Gastroesophageal sphincter (tissue), 4 donors: ENCODE measurements at regions not wholly inside any gene's neighbourhood (a gene's known extent, or its start where the extent isn't known, plus 50 kb on each side); places are given as distances from the start of the nearest gene placed in this dataset.

Experiments
- ATAC-seq: fragments of 150-250 bp; one replicate; pipeline ENCODE4 v1.9.1; 2016; ENCODE audit warnings: mild to moderate bottlenecking, moderate library complexity
- H3K27ac ChIP-seq, 4 donors: fragments of 200-600 bp; sonication (generic) in 3 of 4; 1 replicate in 3 of 4; 2 replicates in 1 of 4; pipeline ENCODE4 v1.5.1; 2016 to 2019
- H3K27me3 ChIP-seq: fragments of 200-600 bp; sonication (generic); one replicate; pipeline ENCODE4 v1.5.1; 2019
- H3K36me3 ChIP-seq, 2 donors: fragments of 200-600 bp; sonication (generic); one replicate each; pipeline ENCODE4 v1.5.1; 2019; ENCODE audit warnings: control low read depth in 1 of 2
- H3K4me1 ChIP-seq, 3 donors: fragments of 200-600 bp; sonication (generic); 1 replicate in 2 of 3; 2 replicates in 1 of 3; pipeline ENCODE4 v1.5.1; 2016 to 2019; ENCODE audit warnings: control low read depth in 2 of 3
- H3K4me3 ChIP-seq, 2 donors: fragments of 200-600 bp; sonication (generic); one replicate each; pipeline ENCODE4 v1.5.1; 2019; ENCODE audit warnings: mild to moderate bottlenecking in 1 of 2, moderate library complexity in 1 of 2
- H3K9me3 ChIP-seq, 3 donors: fragments of 200-600 bp; sonication (generic); one replicate each; pipeline ENCODE4 v1.5.1; 2017 to 2019; ENCODE audit warnings: control low read depth in 2 of 3
- EP300 ChIP-seq: sonication (generic); formaldehyde crosslinking; IDR thresholded peaks from one replicate; pipeline ENCODE4 v1.6.1; 2017; ENCODE audit warnings: antibody characterized with exemption, mild to moderate bottlenecking
- POLR2A ChIP-seq, 2 donors: fragments of 450-650 bp; IDR thresholded peaks; one replicate each; pipeline ENCODE4 v1.6.1; 2017; ENCODE audit warnings: antibody characterized with exemption in 2 of 2, mild to moderate bottlenecking in 2 of 2, moderate library complexity in 1 of 2
- POLR2AphosphoS5 ChIP-seq: sonication (generic); formaldehyde crosslinking; IDR thresholded peaks from one replicate; pipeline ENCODE4 v1.6.1; 2017; ENCODE audit warnings: antibody characterized with exemption
- WGBS, 2 donors: methylation state at CpG; one replicate each; pipeline ENCODE4 v1.1.5; 2018; ENCODE audit warnings: low coverage in 1 of 2; 5-methylcytosine and 5-hydroxymethylcytosine counted together
- TF ChIP-seq, protein P1 (sequence below), 4 experiments: fragments of 200-600 bp in 2 of 4; fragments of 450-650 bp in 2 of 4; sonication (generic) in 1 of 4; IDR thresholded peaks; one replicate each; pipeline ENCODE4 v1.5.1; 2017 to 2019; ENCODE audit warnings: antibody characterized with exemption in 4 of 4, mild to moderate bottlenecking in 2 of 4, moderate library complexity in 2 of 4

DNA sequence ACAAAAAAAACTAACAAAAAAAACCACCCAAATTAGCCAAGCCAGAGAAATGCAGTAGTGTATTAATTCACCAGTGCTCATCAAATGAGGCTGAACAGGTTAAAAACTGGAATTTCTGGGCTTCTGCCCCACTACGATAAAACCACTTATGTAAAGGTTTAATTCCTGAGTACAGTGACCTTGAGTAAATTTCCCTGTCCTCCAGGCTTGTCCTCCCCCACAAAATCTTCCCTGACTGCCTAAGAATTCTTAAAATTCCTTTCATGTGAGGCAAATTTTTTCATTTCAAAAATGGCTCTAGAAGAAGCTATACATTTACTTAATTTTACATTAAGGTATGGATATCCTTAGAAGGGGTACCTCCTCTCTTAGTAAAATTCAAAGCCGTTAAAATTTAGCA is 80.1 kb upstream of the ID4 start:
- WGBS, 2 donors: 46% methylated on average over 2 of the region's 2 CpGs
- Histone ChIP-seq H3K9me3 (no peaks in the 10 kb centered on the region), H3K27ac (no peak overlapping the region), H3K36me3 (no peaks in the 10 kb centered on the region), H3K4me1 (no peaks in the 10 kb centered on the region), H3K4me3 (no peak overlapping the region), H3K27me3 (no peaks in the 10 kb centered on the region)
- ATAC-seq: no peak
- TF ChIP-seq POLR2A (IDR thresholded peaks at IDR 0.05) (no peak), POLR2AphosphoS5 (no peak), EP300 (no peak)
- TF ChIP-seq, protein P1, sequence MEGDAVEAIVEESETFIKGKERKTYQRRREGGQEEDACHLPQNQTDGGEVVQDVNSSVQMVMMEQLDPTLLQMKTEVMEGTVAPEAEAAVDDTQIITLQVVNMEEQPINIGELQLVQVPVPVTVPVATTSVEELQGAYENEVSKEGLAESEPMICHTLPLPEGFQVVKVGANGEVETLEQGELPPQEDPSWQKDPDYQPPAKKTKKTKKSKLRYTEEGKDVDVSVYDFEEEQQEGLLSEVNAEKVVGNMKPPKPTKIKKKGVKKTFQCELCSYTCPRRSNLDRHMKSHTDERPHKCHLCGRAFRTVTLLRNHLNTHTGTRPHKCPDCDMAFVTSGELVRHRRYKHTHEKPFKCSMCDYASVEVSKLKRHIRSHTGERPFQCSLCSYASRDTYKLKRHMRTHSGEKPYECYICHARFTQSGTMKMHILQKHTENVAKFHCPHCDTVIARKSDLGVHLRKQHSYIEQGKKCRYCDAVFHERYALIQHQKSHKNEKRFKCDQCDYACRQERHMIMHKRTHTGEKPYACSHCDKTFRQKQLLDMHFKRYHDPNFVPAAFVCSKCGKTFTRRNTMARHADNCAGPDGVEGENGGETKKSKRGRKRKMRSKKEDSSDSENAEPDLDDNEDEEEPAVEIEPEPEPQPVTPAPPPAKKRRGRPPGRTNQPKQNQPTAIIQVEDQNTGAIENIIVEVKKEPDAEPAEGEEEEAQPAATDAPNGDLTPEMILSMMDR (IDR thresholded peaks at IDR 0.05): no peak

DNA sequence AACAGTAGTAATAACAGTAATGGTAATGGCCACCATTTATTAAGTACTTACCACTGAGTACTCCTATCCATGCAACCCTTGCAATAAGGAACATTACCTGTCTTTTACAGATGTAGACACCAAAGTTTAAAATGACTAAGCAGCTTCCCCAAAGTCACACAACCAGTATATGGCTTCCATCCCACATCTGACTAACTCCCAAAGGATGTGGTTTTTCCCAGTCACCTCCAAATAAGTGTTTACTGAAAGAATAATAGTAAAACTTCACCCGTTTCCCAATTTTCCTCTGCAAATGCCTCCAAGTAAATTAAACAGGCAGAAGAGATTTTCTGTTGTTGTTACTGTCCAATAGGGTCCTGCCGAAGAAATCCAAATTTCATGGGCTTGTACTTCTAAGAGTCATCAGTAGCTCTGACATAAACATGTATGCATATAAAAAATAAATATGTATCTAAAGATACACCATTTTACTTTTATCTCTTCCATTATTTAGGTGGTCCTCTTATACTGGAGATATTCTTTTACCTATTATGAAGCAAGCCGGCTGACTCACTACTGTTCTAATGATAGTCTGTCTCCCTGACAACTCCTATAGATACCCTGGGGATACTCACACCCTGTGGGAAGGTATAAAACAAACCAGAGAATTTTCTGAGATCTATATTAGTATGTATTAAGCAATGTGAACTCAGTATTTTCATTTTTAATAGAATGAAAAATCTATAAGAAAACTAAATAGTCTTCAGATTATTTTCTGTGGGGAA is 77.9 kb upstream of the ID4 start:
- Histone ChIP-seq H3K4me3 (no peak overlapping the region), H3K4me1 (no peaks in the 10 kb centered on the region), H3K27me3 (no peaks in the 10 kb centered on the region), H3K27ac (no peak overlapping the region), H3K36me3 (no peaks in the 10 kb centered on the region), H3K9me3 (no peaks in the 10 kb centered on the region)
- no peak for TF ChIP-seq EP300
- no peak for TF ChIP-seq POLR2AphosphoS5
- TF ChIP-seq, protein P1 (IDR thresholded peaks at IDR 0.05): no peak
- WGBS, 2 donors: 70 to 72% methylated on average over 3 of the region's 3 CpGs
- ATAC-seq: no peak

DNA sequence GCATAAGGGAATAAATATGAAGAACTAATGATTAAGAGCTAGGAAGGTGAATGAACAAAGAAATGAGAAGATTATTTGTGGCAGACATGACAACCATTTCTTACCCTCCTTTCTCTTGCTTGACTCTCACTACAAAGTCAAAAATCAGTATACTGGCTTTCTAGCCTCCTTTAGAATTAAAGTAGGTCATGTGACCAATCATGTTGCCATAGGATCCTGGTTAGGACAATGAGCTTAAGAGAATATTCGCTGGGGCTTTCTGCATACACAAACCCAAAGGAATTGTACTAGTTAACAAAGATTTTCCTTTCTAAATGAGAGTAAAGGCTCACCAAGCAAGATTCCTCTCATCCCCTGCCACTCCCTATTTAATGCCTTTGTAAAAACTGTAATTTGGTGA is 76.0 kb upstream of the ID4 start:
- no peaks in the 10 kb centered on the region for H3K9me3 ChIP-seq
- no peak overlapping the region for H3K27ac ChIP-seq
- TF ChIP-seq POLR2AphosphoS5: no peak
- no peak for ATAC-seq
- no peaks in the 10 kb centered on the region for H3K36me3 ChIP-seq
- WGBS, 2 donors: 88 to 91% methylated on average over 1 of the region's 1 CpG
- H3K4me3 ChIP-seq: no peak overlapping the region
- H3K4me1 ChIP-seq: no peaks in the 10 kb centered on the region
- no peaks in the 10 kb centered on the region for H3K27me3 ChIP-seq

DNA sequence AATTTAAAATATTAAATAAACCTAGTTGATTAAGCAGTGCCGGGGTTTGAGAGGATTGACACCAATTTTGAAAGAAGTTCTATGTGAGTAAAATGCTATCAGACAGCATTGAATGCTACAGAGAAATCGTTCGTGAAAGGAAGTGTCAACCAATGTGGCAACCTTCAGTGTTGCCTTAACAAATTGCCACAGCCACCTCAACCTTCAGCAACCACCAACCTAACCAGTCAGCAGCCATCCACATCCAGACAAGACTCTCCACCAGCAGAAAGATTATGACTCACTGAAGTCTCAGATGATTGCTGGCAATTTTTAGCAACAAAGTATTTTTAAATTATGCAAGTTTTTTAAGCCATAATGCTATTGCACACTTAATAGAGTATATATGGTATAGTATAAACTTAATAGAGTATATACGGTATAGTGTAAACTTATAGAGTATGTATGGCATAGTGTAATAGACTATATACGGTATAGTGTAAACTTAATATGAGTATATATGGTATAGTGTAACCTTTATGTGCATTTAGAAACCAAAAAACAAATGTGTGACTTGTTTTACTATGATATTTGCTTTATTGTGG is 65.3 kb upstream of the ID4 start:
- H3K4me1 ChIP-seq: no peaks in the 10 kb centered on the region
- no peak for TF ChIP-seq POLR2A (IDR thresholded peaks at IDR 0.05)
- TF ChIP-seq POLR2AphosphoS5: no peak
- no peak for TF ChIP-seq EP300
- TF ChIP-seq, protein P1 (IDR thresholded peaks at IDR 0.05): no peak
- H3K9me3 ChIP-seq: no peaks in the 10 kb centered on the region
- WGBS, 2 donors: 72 to 77% methylated on average over 4 to 5 of the region's 5 CpGs
- H3K27ac ChIP-seq: no peak overlapping the region
- no peak for ATAC-seq
- no peak overlapping the region for H3K4me3 ChIP-seq
- no peaks in the 10 kb centered on the region for H3K27me3 ChIP-seq
- H3K36me3 ChIP-seq: no peaks in the 10 kb centered on the region

DNA sequence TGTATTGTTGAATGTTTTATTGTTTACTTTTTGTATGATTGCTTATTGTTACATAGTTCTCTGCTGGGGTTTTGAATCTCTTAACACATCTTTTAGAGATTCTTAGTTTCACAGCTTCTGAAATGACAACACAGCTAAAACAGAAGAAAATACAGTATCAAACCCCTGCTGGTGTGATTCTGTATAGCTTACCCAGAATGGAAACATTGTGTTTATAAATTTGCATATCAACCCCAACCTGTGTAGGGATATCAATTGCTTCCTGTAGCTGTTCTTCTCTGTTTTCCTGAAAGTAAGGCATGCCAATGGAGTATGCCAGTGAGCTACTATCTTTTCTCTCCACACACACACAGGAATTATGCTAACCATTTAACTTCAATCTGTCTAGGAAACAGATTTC is 64.3 kb upstream of the ID4 start:
- no peak for TF ChIP-seq POLR2A (IDR thresholded peaks at IDR 0.05)
- TF ChIP-seq EP300: no peak
- TF ChIP-seq POLR2AphosphoS5: no peak
- TF ChIP-seq, protein P1 (IDR thresholded peaks at IDR 0.05): no peak
- H3K4me1 ChIP-seq: no peaks in the 10 kb centered on the region
- H3K36me3 ChIP-seq: no peaks in the 10 kb centered on the region
- H3K4me3 ChIP-seq: no peak overlapping the region
- H3K27ac ChIP-seq: no peak overlapping the region
- H3K27me3 ChIP-seq: no peaks in the 10 kb centered on the region
- no peaks in the 10 kb centered on the region for H3K9me3 ChIP-seq
- no peak for ATAC-seq
